ENCODE measurements at regions not wholly inside any gene's neighbourhood (a gene's known extent, or its start where the extent isn't known, plus 50 kb on each side); places are given as distances from the start of the nearest gene placed in this dataset.
"Not testable (repeated sequence)": the region's sequence is repeated elsewhere in the genome, so short reads cannot be mapped to it uniquely, and the experiment has no call there.

DNA sequence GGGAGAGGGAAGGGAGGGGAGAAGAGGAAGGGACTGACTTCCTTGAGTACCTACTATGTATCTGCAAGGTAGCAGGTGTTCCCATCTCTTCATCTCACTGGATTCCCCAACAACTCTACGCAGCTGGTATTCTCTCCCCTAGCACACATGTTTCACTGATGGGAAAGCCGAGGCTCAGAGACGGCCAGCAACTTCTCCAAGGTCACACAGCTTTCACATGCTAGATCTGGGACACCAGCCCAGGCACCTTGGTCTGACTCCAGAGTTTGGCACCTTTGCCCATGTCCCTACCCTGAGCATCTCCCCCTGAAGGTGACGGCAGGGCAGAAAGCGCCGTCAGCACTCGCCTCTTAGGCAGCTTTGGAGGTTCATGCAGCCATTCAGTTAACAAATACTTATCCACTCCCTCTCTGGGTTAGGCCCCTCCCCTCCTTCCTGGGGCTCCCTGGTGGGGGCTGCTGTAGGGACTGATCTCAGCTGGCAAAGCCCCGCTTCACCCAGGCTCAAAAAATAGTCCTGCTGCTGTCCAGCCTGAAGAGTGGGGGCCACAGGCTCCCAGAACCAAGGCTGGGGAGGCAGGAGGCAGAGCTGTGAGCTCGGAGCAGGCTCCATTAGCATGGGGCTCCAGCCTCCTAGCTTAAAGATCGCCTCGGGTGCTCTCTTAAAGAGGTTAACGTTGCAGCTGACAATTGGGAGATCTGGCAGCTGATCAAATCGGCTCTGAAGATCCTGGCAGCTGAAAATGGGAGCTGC lies 79.4 kb downstream of the IGLL1 start:
- no peak for DNase-seq (ENCODE audit: low read depth in 2 of 2)

DNA sequence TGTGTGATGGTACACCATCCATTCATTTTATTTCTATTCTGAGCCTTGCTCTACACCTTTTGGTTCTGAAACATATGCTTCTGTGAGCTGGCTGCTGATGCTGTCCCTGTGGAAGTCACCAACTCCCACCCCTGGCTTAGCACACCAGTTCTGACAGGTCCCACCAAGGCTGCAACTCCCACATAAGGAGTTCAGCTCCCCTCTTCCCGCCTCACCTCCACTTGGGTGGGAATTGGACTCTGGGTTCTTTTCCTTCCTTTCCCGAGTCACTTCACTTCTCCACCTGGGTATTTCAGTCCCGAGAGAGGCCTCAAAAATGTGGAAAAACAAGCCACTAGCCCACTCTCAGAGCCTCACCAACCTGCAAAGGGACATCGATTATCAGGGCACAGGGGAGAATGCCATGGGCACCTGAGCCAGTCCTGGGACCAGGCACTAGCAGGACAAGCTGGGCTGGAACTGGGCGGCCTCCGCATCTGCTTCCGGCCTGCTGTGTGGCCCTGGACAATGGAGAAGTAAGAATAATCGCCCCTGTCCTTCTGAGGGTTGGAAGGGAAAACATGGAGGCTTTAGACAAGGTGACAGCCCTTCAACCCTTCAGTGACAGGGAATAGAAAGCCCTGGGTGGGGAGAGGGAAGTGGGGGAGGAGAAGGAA lies 80.1 kb downstream of the IGLL1 start:
- DNase-seq (ENCODE audit: low read depth in 2 of 2): no peak

DNA sequence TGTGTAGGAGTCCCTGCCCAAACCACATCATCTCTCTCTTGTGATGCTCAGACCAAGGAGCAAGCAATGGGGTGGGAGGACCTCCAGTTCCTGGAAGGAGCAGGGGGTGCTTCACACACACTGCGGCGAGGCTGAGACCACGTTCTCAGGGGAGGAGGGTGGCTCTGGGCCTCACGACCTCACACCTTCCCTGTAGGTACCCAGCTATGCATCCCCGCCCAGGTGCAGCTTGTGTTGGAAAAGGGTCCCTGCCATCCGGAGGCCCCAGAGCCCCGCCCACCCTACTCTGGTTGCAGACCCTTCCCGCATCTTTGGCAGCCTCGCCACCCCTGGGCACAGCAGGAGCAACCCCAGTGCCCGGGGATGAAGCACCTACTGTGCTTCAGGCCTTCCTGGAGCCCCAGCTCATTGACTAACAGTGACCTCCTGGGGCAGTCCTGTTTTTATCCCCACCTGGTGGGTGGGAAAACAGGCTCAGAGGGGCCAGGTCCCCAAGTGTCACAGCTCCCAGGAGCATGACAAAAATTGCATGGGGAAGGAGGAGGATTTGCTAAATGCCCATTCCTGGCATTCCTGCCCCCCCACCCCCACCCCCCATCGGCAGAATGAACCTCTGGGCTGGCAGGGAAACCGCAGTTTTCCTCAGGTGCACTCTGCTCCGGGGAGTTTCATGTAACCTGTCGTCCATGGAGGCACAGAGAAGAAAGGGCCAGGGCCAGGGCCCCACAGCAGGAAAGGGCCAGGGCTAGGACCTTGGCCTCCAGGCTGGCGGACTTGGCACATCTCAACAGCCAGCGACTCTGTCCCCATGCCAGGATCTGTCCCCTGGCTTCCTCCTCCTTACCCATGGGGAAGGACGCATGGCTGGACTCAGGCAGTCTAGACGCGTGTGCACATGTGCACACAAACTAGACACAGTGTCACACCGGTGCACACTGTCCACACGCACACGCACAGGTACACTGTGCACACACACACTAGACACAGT lies 81.0 kb downstream of the IGLL1 start:
- DNase-seq (ENCODE audit: low read depth in 2 of 2): no peak

DNA sequence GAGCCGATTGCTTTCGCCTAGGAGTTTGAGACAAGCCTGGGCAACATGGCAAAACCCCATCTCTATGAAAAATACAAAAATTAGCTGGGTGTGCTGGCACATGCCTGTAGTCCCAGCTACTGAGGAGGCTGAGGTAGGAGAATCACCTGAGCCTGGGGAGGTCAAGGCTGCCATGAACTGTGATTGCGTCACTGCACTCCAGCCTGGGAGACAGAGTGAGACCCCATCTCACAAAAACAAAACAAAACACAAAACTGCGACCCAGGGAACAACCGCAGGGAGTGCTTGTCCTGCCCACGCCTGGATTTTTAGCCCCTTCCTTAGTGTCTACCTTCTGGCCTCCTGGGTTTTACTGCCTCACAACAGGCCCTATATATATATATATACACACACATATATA lies 82.2 kb downstream of the IGLL1 start:
- DNase-seq (ENCODE audit: low read depth in 2 of 2): not testable (repeated sequence)

DNA sequence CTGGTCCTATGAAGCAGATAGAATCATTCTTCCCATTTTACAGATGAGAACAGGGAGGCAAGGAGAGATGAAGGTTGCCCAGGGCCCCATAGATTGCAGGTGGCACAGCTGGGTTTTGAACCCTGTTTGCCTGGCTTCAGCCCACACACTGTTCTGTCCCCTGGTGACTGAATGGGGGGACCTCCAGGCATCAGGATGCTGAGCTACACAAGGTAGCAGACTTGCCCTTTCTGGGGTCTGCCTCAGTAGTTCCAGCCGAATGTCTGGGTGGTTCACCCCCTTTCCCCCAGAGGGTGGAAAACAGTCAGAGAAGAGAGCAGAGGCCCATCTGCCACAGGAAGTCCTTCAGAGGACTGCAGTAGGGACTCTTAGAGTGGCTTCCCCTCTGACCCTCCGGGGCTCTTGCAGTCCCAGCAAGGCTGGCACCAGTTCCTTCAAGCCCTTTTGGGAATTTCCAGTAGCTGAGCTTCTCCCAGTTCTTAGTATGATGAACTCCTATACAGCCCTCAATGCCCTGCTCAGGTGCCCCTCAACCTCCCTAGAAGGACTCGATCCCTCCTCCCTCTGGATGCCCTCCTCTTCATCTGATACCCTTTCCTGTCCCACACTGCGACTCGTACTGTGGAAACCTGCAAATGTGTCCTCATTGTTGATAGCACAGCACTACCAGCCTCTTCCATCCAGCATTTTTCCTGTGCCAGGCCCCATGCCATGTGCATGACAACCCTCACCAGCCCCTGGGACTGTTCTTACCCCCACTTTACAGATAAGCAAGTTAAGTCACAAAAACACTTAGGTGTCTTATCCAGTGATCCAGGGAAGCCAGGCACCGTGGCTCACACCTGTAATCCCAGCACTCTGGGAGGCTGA lies 82.8 kb downstream of the IGLL1 start:
- no peak for DNase-seq (ENCODE audit: low read depth in 2 of 2)

DNA sequence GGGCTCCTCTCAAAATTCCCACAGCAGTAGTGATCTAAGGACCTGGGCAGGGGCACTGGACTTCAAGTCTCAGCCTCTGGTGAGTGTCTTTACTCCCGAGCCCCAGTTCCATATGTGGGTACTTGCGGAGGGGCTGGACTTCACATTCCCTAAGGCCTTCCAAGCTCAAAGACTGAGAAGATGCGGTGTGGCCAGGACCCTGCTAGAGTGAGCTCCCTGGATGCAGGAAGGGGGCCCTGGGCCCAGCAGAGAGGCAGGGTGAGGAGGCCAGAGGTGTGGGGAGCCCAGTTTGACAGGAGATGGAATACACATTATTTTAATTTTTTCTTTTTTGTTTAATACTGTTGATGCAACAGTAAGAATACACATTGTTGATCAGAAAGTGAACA lies 83.7 kb downstream of the IGLL1 start:
- DNase-seq (ENCODE audit: low read depth in 2 of 2): no peak

DNA sequence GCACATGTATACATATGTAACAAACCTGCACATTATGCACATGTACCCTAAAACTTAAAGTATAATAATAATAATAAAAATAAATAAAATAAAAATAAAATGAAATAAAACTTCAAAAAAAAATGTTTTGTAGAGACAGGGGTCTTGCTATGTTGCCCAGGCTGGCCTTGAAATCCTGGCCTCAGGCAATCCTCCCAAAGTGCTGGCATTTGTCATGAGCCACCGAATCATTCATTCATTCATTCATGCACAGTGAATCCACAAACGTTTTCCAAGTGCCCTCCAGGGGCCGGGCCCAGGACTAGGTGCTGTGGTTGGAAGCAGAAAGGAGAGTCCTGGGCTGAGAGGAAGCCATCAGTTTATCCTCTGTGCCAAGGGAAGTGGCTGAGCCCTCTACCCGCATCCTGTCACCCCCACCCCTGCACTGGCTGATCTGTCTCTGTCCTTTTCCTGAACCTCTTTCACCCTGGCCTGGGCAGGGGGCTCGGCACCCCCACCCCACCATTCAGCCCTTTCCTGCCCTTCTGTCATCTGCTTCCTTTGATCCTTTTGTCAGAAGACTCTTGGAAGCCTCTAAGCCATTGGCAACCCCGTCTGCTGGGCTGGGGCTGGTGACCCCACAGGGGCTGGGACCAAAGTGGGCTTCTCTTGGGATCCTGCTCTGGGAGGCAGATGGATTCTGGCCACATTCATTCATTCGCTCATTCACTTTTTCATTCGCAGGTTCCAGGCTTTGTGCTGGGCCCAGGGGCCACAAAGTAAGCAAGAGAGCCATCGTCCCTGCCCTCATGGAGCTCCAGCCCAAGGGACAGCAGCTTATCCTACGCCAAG lies 84.3 kb downstream of the IGLL1 start:
- DNase-seq (ENCODE audit: low read depth in 2 of 2): no peak

DNA sequence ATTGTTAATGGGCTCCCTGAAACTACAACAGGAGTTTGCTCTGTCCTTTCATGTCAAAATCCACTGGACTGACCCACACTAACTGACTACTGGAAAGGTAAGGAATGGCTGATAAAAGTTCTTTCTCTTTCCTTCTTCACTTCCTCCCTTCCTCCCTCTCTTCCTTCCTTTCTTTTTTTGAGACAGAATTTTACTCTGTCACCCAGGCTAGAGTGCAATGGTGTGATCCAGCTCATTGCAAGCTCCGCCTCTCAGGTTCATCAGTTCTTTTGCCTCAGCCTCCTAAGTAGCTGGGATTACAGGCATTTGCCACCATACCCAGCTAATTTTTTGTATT lies 85.2 kb downstream of the IGLL1 start:
- no peak for DNase-seq (ENCODE audit: low read depth in 2 of 2)

DNA sequence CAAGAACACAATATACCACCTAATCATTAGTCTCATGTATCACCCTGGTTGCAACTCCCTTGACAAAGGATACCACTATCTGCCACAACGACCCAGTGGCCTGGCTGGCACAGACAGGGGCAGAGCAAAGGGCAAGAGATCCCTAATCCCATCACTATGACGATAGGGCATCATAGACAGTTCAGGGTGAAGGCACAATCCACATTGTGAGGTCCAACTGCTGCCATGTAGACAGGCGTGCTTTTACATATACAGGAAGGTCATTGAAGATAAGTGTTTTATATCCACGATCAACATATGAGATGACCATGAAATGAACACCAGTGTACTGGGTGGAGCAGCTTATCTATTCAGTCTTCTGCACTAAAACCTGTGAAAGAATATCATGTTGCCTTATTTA lies 94.6 kb downstream of the IGLL1 start:
- no peak for DNase-seq (ENCODE audit: low read depth in 2 of 2)

DNA sequence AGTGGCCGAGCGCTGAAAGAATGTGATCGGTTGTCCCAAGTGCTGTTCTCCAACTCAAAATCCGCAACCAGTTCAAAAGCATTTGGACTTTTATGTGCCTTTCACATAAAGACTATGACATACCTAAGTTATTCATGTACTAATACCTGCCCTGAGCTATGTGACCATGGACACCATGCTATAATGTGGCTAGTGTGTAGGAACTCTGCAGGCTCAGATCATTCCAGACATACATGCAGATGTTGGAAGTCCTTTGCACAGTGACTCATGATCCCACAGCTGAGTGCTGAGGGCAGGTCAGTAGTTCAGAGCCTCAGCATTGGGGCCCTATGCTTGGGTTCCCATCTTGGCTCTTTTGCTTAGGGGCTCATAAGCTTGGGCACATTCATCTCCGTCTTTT lies 95.4 kb downstream of the IGLL1 start:
- DNase-seq (ENCODE audit: low read depth in 2 of 2): no peak

DNA sequence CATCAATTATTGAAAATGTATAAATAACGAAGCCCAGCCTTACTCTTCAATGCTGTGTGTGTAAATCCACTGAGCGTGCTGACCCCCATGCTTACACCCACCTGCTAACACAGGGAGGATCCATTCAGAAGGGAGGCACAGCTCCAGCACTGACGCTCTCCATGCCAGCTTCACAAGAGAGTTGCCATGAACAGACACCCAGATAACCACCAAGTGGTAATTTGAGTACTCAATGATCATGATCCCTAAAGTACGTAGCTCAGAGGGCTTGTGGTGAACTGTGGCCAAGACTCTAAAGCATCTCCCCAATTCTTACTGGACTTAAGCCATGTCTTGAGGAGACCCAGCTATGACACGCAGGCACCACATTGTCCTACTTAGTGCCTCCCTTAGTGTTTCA lies 98.7 kb downstream of the IGLL1 start:
- DNase-seq (ENCODE audit: low read depth in 2 of 2): no peak

DNA sequence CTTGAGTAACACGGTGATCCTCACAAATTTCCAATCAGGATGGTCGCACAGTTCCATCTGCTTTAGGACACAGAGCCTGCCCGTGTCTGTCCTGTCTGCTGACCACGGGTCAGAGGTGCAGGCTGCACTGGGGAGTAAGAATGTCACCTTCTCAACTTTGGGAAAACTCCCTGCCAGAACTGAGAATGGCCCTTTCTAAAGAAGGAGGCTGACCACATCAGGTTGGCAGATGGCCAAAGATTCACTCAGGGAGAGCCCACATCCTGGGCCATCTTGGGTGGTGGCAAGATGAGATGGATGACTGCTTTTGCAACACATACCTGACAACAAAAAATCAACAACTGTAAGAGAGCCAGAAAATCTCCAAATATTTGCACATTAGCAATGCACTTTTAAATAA lies 101.9 kb downstream of the IGLL1 start:
- DNase-seq (ENCODE audit: low read depth in 2 of 2): no peak

DNA sequence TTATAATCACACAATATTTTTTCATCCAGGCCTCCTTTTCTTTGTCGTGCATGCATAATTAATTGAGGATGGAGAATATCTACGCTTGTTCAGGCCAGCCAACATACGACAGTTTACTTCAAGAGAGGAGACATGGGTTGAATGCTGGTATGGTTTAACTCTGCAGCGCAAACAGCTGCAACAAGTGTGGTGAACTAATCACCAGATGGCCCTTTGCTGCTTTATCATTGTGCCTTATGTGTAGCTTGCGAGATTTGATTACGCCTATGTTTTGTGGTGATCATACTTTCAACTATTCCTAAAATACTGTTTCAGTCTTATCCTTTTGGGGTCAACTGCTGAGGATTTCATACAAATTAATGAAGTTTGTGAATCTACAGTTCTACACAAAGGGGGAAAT lies 105.6 kb downstream of the IGLL1 start:
- DNase-seq (ENCODE audit: low read depth in 2 of 2): not testable (repeated sequence)

DNA sequence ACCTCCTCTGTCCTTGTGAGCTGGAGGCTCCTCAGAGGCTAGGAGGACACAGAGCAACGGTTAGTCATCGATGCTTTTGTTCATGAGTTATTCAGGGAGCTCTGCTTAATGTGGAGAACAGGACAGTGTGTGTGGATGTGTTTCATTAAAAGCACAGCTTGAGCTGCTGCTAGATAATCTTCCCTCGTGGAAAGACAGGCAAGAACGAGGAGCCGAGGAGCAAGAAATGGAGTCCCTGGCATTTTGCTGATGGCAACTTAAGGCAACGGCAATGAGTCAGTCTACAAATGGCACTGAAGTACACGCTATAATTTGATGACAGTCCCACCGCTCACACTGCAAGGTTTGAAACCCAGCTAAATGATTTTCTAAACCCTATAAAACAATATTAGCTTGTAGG lies 106.2 kb downstream of the IGLL1 start:
- DNase-seq (ENCODE audit: low read depth in 2 of 2): no peak

DNA sequence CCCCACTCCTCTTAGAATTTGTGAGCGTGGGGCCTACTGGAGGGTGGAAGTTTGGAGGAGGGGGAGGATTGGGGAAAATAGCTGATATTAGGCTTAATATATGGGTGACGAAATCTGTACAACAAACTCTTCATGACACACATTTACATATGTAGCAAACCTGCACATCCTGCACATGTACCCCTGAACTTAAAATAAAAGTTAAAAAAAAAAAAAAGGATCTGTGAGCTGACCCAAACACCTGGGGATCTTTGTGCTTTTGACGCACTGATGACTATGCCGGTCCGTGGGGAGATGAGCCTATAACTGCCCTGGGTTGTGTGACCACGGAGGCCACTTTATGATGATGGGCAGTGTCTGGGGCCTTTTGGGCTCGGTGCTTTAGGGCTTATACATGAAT lies 107.7 kb downstream of the IGLL1 start:
- DNase-seq (ENCODE audit: low read depth in 2 of 2): not testable (repeated sequence)

DNA sequence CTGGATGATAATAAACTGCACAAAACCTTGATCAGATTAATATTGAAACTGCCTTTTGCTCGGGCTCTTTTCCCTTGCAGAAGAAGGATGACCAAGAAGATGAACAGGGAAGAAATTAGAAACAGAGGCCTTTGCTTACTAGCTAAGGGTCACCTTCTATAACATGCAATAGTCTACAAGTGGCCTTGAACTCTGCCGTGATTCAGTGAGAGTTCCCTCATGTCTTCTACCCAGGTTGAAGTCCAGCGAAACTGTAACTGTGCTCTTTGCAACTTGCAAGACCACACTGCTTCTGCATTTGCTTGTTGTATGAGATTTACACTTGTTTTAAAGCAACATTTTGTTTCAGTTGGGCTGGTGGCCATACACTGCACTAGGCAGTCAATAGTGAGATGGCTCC lies 108.4 kb downstream of the IGLL1 start:
- no peak for DNase-seq (ENCODE audit: low read depth in 2 of 2)

DNA sequence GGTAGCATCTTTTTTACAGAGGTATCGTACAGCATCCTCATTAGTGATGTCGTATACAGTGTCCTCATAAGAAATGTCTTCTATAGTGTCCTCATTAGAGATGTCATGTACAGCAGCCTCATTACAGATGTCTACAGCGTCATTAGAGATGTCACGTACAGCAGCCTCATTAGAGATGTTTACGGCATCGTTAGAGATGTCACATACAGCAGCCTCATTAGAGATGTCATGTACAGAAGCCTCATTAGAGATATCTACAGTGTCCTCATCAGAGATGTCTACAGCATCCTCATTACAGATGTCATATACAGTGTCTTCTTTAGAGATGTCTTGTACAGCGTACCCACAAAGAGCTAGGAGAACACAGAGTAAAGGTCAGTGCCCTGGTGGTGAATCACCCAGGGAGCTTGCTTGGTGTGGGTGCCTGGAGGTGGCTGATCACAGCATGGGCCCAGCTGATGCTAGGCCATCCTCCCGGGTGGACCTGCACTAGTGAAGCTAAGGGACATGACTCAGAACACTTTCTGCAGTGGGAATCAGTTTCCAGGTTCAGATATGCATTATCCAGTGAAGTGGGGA lies 109.2 kb downstream of the IGLL1 start:
- DNase-seq (ENCODE audit: low read depth in 2 of 2): no peak

DNA sequence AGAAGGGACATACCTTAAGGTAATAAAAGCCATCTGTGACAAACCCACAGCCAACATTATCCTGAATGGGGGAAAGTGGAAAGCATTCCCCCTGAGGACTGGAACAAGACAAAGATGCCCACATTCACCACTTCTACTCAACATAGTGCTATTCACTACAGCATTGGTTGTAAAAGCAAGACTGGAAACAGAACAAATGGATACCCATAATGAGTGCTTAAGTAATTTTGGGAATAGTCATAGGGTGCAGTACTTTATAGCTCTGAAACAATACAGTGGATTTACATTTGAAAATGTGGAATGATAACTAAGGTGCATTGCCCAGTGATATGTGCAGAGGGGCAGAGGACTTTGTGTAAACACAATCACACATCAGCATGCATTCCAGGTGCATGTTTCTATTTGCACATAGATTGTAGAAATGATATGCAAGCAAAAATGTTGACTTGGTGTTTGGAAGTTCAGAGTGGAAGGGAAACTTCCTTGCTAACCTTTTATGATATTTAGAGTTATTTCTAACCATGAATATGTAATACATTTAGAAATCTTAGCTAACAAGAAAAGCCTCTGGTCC lies 112.3 kb downstream of the IGLL1 start:
- DNase-seq (ENCODE audit: low read depth in 2 of 2): no peak

DNA sequence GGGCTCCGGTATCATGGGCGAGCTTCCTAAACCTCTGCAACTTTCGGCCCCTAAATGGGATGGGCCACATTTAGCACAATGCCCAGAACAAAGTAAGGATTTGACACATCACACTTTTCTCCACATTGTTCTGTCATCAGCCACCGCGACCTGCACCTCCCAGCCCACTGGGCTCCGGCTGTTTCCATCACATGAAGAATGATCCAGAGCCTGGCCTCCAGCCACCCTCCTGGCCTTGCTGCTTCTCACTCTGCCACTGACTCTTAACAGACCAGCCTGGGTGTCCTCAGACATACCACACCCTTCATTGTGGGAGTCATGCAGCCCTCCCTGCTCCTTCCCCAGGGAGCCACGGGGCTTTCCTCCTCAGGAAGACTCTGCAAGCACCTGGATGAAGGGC lies 113.7 kb downstream of the IGLL1 start:
- no peak for DNase-seq (ENCODE audit: low read depth in 2 of 2)

DNA sequence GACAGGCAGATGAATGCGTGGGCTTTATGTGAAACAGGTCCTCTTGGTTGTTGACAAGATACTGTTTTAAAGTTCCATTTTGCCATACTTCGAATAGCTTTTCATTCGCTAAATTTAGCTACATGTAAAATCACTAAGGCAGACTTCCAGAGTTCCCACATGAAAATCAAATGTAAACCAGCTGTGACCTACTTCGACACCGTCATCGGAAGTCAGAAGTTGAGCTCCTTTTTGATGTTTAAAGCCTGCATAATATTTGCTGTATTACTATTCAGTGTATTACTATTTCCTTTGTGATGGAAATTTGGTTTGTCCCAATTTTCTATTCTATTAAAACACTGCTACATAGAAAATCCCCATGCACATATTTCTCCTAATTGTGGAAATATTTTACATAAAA lies 115.3 kb downstream of the IGLL1 start:
- not testable (repeated sequence) for DNase-seq (ENCODE audit: low read depth in 2 of 2)
